HAP-1 (cell line): ENCODE measurements at regions not wholly inside any gene's neighbourhood (a gene's known extent, or its start where the extent isn't known, plus 50 kb on each side); places are given as distances from the start of the nearest gene placed in this dataset.

Experiments used
- DNase-seq, 2 experiments: peaks; one replicate each; pipeline ENCODE4 v3.0.0-alpha.2; 2016 to 2020; ENCODE audit warnings: low spot score in 2 of 2
- H3K27me3 ChIP-seq: fragments of 250-450 bp; sonication (Bioruptor Pico); 2 replicates; pipeline ENCODE4 v1.5.1; 2020; ENCODE audit warnings: low read depth, mild to moderate bottlenecking, moderate library complexity
- H3K36me3 ChIP-seq: fragments of 250-450 bp; sonication (Bioruptor Pico); replicated peaks from 2 replicates; pipeline ENCODE4 v1.5.1; 2020; ENCODE audit warnings: mild to moderate bottlenecking
- H3K4me1 ChIP-seq: fragments of 250-450 bp; sonication (Bioruptor Pico); 2 replicates; pipeline ENCODE4 v1.5.1; 2020; ENCODE audit warnings: mild to moderate bottlenecking
- H3K4me3 ChIP-seq: fragments of 250-450 bp; sonication (Bioruptor Pico); 2 replicates; pipeline ENCODE4 v1.5.1; 2020; ENCODE audit warnings: mild to moderate bottlenecking, moderate library complexity
- H3K9me3 ChIP-seq: fragments of 250-450 bp; sonication (Bioruptor Pico); 2 replicates; pipeline ENCODE4 v1.5.1; 2020; ENCODE audit warnings: mild to moderate bottlenecking, moderate library complexity
- in situ Hi-C: fragments of 300-500 bp; cut with MboI; formaldehyde crosslinking; loops from 3 replicates; pipeline ENCODE4 v1.14.3; 2020; ENCODE audit warnings: low sequenced_read_pairs, inconsistent platforms, mixed read lengths

DNA sequence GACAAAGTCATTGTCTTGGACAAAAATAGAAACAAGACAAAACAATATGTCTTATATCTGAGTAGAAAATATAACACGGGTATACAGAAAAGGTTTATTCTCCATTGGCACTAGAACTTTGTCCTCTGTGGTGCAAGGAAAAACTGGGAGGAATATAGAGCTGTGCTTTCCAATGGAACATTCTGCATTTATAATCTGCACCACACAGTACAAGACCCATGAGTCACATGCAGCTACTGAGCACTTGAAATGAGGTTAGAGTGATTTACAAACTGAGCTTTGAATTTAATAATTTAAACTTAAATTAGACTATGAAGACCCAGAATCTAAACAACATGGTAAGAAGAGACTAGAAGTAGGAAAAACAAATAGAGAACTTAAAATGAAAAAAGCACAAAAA, 86.1 kb downstream of the RAP2A start:
- H3K4me3 ChIP-seq = no peak overlapping the region
- DNase-seq = no peak
- H3K27me3 ChIP-seq = no peaks in the 10 kb centered on the region
- no peaks in the 10 kb centered on the region for H3K4me1 ChIP-seq
- in situ Hi-C loops = no loop called here
- no peaks in the 10 kb centered on the region for H3K9me3 ChIP-seq
- no peaks in the 10 kb centered on the region for H3K36me3 ChIP-seq

DNA sequence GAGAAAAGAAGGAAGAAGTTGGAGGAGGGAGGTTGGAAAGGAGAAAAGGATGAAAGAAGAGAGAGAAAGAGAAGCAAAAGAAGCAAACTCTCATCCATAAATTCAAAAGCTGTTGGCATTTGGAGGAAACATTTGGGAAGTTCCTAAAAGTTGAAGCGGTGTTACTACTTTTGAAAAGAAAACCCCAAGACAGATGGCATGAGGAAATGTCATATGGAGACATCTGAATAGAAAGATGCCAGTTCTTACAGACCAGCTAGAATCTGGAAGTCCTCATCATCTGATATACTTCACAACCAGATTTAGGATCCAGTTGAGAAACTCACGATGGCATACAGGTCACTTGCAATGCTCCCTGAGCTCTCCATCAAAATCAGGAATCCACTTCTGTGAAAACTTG, 86.9 kb downstream of the RAP2A start:
- no peak for DNase-seq
- no peaks in the 10 kb centered on the region for H3K36me3 ChIP-seq
- in situ Hi-C loops = no loop called here
- H3K27me3 ChIP-seq = no peaks in the 10 kb centered on the region
- no peaks in the 10 kb centered on the region for H3K9me3 ChIP-seq
- H3K4me1 ChIP-seq = no peaks in the 10 kb centered on the region
- H3K4me3 ChIP-seq = no peak overlapping the region

DNA sequence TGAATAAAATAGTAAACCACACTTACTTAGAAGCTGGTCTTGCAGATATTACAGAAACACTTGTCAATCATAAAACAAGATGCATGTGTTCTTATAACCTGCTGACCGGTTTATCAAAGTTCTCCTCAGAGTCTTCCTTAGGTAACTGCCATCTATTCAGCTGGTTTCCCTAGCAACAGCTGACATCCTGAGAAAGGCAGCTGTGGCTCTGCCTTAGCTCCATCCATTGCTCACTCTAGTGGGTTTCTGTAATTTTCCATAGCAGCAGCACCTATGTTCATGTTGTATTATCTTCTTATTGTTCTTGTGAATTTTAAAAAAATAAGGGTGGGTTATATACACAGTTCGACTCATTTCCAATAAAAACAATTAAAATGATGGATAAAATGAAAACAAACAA, 87.8 kb downstream of the RAP2A start:
- H3K27me3 ChIP-seq = no peaks in the 10 kb centered on the region

DNA sequence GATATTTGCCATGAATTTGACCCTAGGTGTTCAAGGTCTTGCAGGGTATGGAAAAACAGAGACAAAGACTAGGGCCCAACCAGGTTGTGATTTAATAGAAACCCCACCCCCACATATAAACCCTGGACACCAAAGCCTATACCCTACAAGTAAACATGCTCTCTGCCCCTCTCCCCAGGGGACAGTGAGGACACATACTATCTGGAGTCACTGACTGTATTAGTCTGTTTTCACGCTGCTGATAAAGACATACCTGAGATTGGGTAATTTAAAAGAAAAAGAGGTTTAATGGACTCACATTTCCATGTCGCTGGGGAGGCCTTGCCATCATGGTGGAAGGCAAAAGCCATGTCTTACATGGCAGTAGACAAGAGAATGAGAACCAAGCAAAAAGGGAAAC, 88.3 kb downstream of the RAP2A start:
- Histone ChIP-seq H3K36me3 (no peaks in the 10 kb centered on the region), H3K9me3 (no peaks in the 10 kb centered on the region), H3K4me3 (no peak overlapping the region), H3K27me3 (no peaks in the 10 kb centered on the region), H3K4me1 (no peaks in the 10 kb centered on the region)
- in situ Hi-C loops = no loop called here
- DNase-seq = no peak

More for the DNA sequence above, 87.8 kb downstream of the RAP2A start:
- Histone ChIP-seq H3K4me3 (no peak overlapping the region), H3K9me3 (no peaks in the 10 kb centered on the region), H3K36me3 (no peaks in the 10 kb centered on the region), H3K4me1 (no peaks in the 10 kb centered on the region)
- no peak for DNase-seq
- in situ Hi-C loops = no loop called here

DNA sequence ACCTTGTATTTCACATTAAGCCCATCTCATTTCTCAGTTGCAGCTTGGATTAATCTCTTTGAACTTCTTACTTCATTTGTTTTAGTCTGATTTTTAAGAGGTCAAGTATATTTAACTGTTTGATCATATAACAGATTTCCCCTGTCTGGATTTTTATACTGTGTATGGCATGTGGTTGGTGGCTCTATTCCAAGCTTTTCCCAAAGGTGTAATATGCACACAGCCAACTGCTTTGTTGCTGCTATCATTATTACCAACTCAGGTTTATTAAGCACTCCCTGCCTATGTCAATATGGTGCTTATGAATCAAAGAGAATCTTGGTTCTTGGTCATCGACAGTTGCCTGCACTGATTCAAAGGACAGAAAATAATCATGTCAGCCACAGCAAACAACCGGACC, 92.6 kb downstream of the RAP2A start:
- in situ Hi-C loops = no loop called here
- no peaks in the 10 kb centered on the region for H3K36me3 ChIP-seq
- no peak for DNase-seq

DNA sequence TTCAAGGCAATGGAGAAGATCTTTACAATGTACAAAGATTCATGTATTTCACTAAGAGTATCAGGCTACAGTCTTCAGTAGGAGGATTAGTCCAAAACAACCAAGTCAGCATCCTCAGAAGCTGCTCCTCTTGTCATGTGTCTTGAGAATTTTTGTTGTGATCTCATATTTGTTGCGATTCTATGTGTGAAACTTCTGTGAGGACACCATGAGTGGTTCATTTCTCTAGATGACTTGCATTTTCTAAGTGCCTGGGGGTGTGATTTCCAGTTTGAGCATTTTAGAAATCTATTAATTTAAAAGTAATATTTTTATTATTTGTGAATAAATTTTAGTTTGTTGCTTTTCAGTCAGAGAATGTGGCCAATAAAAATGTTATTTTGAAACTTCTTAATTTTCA, 94.5 kb downstream of the RAP2A start:
- DNase-seq = no peak
- Histone ChIP-seq H3K27me3 (no peaks in the 10 kb centered on the region), H3K9me3 (no peaks in the 10 kb centered on the region), H3K4me1 (no peaks in the 10 kb centered on the region), H3K4me3 (no peak overlapping the region), H3K36me3 (no peaks in the 10 kb centered on the region)
- in situ Hi-C loops = no loop called here

More for the DNA sequence above, 92.6 kb downstream of the RAP2A start:
- no peaks in the 10 kb centered on the region for H3K4me1 ChIP-seq
- H3K4me3 ChIP-seq = no peak overlapping the region
- no peaks in the 10 kb centered on the region for H3K9me3 ChIP-seq
- H3K27me3 ChIP-seq = no peaks in the 10 kb centered on the region

DNA sequence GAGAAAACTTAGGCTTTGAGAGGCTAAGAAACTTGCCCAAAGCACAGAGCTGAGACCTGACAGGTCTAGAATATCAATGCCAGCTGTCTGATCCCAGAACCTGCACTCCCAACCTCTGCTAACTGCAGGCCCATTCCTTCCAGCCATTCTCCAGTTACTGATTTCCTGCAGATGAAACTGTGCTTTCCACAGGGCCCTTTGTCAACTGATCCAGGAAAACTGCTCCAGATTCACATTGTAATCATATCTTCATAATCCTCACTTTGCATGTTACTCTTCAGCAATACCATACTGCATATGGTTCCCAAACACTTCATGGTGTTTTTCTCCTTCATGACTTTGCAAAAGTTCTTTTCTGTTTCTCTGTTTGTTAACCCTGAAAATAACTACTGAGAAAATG, 100.6 kb downstream of the RAP2A start:
- in situ Hi-C loops = no loop called here
- Histone ChIP-seq H3K27me3 (no peaks in the 10 kb centered on the region), H3K36me3 (no peaks in the 10 kb centered on the region), H3K9me3 (no peaks in the 10 kb centered on the region), H3K4me1 (no peaks in the 10 kb centered on the region), H3K4me3 (no peak overlapping the region)
- no peak for DNase-seq

DNA sequence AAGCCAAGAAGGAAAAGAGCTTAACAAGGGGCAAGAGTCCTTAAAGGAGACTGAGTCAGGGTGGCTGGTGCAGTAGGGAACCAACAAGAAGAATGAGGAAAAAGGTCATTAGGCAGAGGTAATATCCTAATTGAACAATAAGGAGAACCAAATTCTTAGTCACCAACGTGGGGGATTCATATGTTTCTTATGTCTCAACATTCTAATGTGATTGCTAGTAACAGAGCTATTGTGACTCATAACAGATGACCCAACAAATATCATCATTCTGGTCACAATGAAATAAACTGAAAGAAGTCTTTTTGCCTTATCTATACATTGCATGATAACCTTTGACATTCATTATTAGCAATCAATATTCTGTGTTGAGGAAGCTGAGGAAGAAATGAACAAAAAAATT, 101.6 kb downstream of the RAP2A start:
- Histone ChIP-seq H3K4me1 (no peaks in the 10 kb centered on the region), H3K4me3 (no peak overlapping the region), H3K9me3 (no peaks in the 10 kb centered on the region), H3K36me3 (no peaks in the 10 kb centered on the region), H3K27me3 (0 out of 2 replicates have a peak, but pooled peaks cover 2% of the 10 kb centered on the region)
- in situ Hi-C loops = no loop called here
- DNase-seq = no peak

DNA sequence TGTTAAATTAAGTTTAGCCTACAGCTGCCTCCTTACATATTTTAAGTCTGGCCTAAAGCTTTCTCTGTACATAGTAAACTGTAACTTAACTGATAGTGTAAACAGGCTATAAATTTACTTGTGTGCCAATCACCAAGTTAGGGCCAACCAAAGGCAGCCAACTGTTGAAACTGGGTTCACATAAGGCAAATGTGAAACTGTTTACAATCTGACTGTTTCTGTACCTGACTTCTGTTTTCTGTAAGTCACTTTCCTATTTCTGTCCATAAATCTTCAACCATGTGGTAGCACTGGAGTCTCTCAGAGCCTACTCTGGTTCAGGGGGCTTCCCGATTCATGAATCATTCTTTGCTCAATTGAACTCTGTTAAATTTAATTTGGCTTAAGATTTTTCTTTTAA, 103.1 kb downstream of the RAP2A start:
- Histone ChIP-seq H3K36me3 (no peaks in the 10 kb centered on the region), H3K9me3 (no peaks in the 10 kb centered on the region), H3K27me3 (0 out of 2 replicates have a peak, but pooled peaks cover 2% of the 10 kb centered on the region), H3K4me1 (no peaks in the 10 kb centered on the region), H3K4me3 (no peak overlapping the region)
- DNase-seq = no peak
- in situ Hi-C loops = no loop called here

DNA sequence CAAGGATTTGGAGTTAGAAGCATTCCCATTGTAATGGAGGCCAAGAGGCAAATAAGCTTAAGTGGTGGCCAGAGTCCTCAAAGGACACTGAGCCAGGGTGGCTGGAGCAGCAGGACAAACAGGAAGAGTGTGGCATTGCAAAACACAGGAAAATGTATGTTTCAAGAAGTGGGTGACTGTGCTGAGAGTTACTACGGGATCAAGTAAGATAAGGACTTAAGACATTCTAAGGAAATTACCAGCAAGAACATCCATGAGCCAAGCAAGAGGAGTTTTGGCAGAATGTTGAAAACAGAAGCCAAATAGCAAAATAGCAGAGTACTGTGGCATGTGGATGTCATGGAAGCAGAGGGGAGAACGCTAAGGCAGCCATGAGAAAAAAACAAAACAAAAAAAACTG, 104.2 kb downstream of the RAP2A start:
- no peak overlapping the region for H3K4me3 ChIP-seq
- no peak for DNase-seq
- no peaks in the 10 kb centered on the region for H3K9me3 ChIP-seq
- H3K27me3 ChIP-seq = 0 out of 2 replicates have a peak, but pooled peaks cover 2% of the 10 kb centered on the region
- in situ Hi-C loops = no loop called here
- H3K36me3 ChIP-seq = no peaks in the 10 kb centered on the region
- H3K4me1 ChIP-seq = no peaks in the 10 kb centered on the region

DNA sequence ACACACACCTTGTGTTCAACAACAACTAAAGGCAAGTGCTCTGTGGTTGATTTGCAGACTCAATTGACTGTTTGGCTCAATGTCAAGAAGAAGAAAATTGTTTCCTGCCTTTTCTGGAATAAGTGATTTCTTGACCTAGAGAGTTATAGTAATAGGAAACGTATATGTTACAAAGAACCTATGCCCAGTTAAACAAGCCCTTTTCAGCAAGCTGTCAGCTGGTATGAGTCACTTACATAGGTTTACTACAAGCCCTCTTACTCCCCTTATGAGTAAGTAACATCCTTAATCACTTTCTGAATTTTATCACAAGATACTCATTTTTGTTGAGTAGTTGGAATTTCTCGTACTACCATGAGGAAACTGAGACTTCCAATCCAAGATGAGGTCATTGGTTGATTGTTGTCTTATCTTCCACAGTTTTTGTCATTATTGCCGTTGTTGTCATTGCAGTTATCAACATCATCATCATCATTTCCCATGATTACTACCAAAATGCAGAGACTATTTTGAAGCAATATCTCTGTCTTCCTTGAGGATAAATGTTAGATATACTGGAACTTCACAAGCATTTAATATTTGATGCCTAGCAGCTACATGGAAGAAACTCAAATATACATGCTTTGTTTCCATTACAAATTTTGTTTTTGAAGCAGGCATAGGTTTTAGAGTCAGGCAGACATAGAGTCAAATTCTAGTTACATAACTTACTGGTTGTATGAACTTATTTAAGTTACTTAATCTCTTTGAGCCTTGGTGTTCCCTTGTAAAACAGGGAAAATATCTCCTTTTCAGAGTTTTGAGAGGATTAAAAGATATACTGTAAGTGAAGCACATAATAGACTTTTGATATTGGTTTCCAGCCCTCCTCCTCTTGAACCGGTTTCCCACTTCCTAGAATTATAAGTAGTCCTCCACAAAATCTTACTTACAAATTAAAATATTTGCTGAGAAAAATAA, 106.0 kb downstream of the RAP2A start:
- 0 out of 2 replicates have a peak, but pooled peaks cover 2% of the 10 kb centered on the region for H3K27me3 ChIP-seq
- no peaks in the 10 kb centered on the region for H3K36me3 ChIP-seq
- in situ Hi-C loops = no loop called here
- no peaks in the 10 kb centered on the region for H3K4me1 ChIP-seq
- DNase-seq = no peak
- H3K4me3 ChIP-seq = no peak overlapping the region
- no peaks in the 10 kb centered on the region for H3K9me3 ChIP-seq

DNA sequence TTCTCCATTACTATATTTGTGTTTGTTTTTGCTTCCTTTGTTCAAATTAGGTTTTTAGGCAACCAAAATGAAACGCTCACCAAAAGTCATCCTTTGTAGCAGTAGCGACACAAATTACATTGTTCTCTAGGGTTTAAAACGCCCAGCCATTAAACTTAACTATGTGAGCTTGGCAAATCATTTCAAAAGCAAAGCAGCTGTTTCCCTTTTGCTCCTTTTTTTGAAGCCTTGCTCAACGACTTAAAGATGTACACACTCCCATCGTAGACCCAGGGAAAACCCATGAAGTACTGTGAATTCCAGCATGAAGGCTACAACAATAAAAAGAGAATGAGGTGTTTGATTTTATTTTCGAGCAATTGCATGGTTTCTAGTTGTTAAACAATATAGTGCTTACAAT, 106.7 kb downstream of the RAP2A start:
- in situ Hi-C loops = no loop called here
- DNase-seq = no peak

DNA sequence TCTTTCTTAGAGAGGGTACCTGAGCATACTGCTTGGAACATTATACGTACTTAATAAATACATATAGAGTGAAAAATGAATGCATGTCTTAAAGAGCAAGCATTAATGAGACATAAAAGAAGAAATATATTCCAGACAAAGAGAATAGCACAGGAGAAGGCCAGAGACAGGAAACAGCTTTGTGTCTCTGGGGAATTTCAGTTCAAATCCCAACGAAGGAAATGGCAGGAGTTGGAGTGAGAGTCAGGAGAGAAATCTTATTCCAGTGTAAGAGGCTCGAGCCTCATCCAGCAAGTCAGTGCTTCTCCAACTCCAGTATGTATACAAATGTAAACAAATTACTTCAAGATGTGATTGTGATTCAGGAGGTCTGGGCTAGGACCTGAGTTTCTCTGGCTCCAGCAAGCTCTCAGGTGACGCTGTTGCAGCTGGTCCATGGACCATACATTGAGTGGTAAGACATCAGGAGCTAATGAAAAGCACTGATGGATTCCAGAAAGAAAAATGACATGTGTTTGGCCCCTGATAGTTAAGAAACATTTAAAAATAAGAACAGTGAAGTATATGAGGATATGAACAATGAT, 108.2 kb downstream of the RAP2A start:
- no peak for DNase-seq
- Histone ChIP-seq H3K36me3 (no peaks in the 10 kb centered on the region), H3K9me3 (no peaks in the 10 kb centered on the region), H3K4me1 (no peaks in the 10 kb centered on the region), H3K27me3 (0 out of 2 replicates have a peak, but pooled peaks cover 2% of the 10 kb centered on the region), H3K4me3 (no peak overlapping the region)
- in situ Hi-C loops = no loop called here

More for the DNA sequence above, 106.7 kb downstream of the RAP2A start:
- Histone ChIP-seq H3K27me3 (0 out of 2 replicates have a peak, but pooled peaks cover 2% of the 10 kb centered on the region), H3K36me3 (no peaks in the 10 kb centered on the region), H3K9me3 (no peaks in the 10 kb centered on the region), H3K4me3 (no peak overlapping the region), H3K4me1 (no peaks in the 10 kb centered on the region)

DNA sequence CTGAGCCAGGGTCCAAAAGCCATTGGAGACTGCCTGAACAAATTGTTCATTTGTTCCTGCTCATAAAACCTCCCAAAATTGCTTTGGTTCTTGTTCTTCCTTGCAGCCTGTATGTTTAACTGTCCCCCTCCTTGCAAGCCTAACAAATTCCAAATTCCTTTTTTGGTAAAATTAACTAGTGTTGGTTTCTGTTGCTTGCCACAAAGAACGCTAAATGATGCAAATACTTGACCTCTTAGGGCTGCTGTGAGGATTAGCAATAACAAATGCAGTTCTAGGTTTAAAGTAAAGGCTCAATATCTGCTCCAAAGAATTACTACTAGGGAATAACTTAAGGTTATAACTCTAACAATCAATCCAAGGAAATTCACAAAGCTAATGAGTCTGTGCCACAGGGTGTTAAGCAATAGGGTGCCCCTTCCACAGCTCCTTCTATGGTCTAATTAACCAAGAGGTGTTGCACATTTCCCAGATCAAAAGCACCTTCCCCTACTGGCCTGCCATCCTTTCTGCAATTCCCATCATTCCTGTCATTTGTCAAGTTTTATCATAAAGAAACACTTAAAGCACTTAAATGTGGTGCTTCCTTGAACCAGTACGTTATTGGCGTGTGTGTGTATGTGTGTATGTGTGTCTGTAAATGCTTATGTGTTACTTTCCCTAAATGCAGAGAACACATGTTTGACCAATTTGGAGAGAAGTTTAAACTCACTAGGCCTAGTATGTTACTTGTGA, 110.2 kb downstream of the RAP2A start:
- Histone ChIP-seq H3K27me3 (0 out of 2 replicates have a peak, but pooled peaks cover 2% of the 10 kb centered on the region), H3K9me3 (no peaks in the 10 kb centered on the region), H3K36me3 (no peaks in the 10 kb centered on the region), H3K4me1 (no peaks in the 10 kb centered on the region), H3K4me3 (no peak overlapping the region)
- DNase-seq = no peak
- in situ Hi-C loops = no loop called here
